ENCODE measurements at regions not wholly inside any gene's neighbourhood (a gene's known extent, or its start where the extent isn't known, plus 50 kb on each side); places are given as distances from the start of the nearest gene placed in this dataset.

- no peak for TF ChIP-seq CTCF (IDR thresholded peaks at IDR 0.05)
- TF ChIP-seq POLR2A (IDR thresholded peaks at IDR 0.05; ENCODE audit: low read depth): no peak
- TF ChIP-seq POLR2AphosphoS5 (IDR thresholded peaks at IDR 0.05): no peak
Measured at GRCh38 chr6:40778196-40778595, 191.0 kb upstream of the LRFN2 start.
